ENCODE measurements at regions not wholly inside any gene's neighbourhood (a gene's known extent, or its start where the extent isn't known, plus 50 kb on each side); places are given as distances from the start of the nearest gene placed in this dataset.
"Not testable (repeated sequence)": the region's sequence is repeated elsewhere in the genome, so short reads cannot be mapped to it uniquely, and the experiment has no call there.

DNA sequence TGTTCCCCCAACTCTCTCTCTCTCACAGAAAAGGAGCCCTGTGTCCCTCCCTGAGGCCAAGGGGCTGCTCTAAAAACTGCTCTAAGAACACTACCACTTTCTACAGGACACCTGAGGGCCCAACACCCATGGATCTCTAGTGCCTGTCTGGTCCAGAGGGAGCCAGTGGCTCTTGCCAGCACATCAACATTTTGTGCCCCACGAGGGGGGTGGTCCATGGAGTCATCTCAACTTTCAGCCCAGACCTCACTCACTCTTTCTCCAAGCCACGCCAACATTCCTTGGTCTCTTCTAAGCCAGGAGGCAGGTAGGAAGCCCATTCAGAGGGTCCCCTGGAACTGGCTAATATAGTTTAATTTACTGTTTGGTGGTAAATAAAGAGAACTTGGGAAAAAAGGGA lies 469.0 kb upstream of the ZNG1F start:
- ATAC-seq; H3K36me3 ChIP-seq (ENCODE audit: control insufficient read depth, insufficient read depth, low read length); intact Hi-C loops (cut with micrococcal nuclease); H3K36me3 Mint-ChIP-seq; H3K9me3 ChIP-seq (ENCODE audit: control insufficient read depth, insufficient read depth, low read length); H3K4me3 ChIP-seq (ENCODE audit: low read length); H3K4me3 Mint-ChIP-seq; H3K27me3 ChIP-seq (ENCODE audit: control insufficient read depth, insufficient read depth, low read length); H3K4me1 ChIP-seq (ENCODE audit: control insufficient read depth, insufficient read depth, low read length); H3K9me3 Mint-ChIP-seq; DNase-seq; H3K27ac Mint-ChIP-seq; H3K27ac ChIP-seq (ENCODE audit: low read length): not testable (repeated sequence)
- 60% methylated on average over 1 of the region's 2 CpGs for WGBS (ENCODE audit: insufficient coverage)
- Mint-ChIP-seq H3K27me3 (ENCODE audit: low read depth in 2 of 2) (peaks cover 0 to 20% of the 10 kb centered on the region in 2 donors), H3K4me1 (peaks cover 13 to 17% of the 10 kb centered on the region in 2 donors)

DNA sequence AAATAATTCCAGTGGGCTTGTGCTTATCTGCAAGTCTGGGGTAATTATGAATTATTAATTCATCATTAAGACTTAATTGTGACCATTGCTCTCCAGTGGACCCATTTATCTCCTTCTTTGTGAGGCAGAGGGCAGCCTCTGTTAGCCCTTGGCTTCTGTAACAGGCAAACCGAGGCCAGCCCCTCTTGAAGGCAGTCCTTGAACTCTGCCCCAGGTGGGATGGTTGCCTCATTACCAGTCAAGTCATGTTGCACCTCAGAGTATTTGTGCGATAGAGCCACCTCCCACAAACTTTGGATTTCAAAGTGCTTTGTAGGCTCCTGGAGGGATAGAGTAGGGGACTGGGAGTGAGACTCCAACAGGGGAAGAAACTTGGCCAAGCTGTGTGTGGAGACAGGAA lies 468.0 kb upstream of the ZNG1F start:
- H3K9me3 ChIP-seq (ENCODE audit: control insufficient read depth, insufficient read depth, low read length); H3K36me3 Mint-ChIP-seq; H3K9me3 Mint-ChIP-seq; H3K4me3 Mint-ChIP-seq; DNase-seq; H3K27ac ChIP-seq (ENCODE audit: low read length); H3K4me3 ChIP-seq (ENCODE audit: low read length); ATAC-seq; H3K4me1 ChIP-seq (ENCODE audit: control insufficient read depth, insufficient read depth, low read length); H3K27ac Mint-ChIP-seq; H3K27me3 ChIP-seq (ENCODE audit: control insufficient read depth, insufficient read depth, low read length); H3K36me3 ChIP-seq (ENCODE audit: control insufficient read depth, insufficient read depth, low read length); intact Hi-C loops (cut with micrococcal nuclease): not testable (repeated sequence)
- peaks cover 0 to 20% of the 10 kb centered on the region in 2 donors for H3K27me3 Mint-ChIP-seq (ENCODE audit: low read depth in 2 of 2)
- H3K4me1 Mint-ChIP-seq, result peaks cover 13 to 17% of the 10 kb centered on the region in 2 donors
- WGBS (ENCODE audit: insufficient coverage), result 89% methylated on average over 2 of the region's 2 CpGs

DNA sequence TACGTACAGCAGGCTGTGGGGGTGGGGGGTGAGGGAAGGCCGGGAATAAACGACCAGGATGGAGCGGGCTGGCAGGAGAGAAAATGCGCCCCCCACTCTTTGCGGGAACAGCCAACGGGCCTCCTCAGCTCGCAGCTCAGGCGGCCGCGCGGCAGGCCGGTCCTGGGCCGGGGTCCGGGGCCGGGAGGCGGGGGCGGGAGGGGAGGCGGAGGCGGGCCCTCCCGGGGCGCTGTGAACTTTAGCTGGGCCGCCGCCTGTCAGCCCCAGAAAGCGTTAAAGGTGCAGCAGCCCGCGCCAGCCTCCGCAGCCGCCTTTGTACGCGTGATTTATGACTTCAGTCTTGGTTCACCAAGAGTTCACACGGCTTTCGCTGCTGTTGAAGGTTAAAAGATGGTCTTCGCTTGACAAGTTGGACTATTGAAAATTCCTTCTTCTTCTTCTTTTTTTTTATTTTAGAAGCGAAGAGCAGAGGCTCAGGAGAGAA lies 466.0 kb upstream of the ZNG1F start:
- H3K4me3 ChIP-seq (ENCODE audit: low read length); H3K27ac ChIP-seq (ENCODE audit: low read length); H3K27me3 ChIP-seq (ENCODE audit: control insufficient read depth, insufficient read depth, low read length); H3K4me1 ChIP-seq (ENCODE audit: control insufficient read depth, insufficient read depth, low read length); intact Hi-C loops (cut with micrococcal nuclease); ATAC-seq; H3K9me3 ChIP-seq (ENCODE audit: control insufficient read depth, insufficient read depth, low read length); H3K36me3 ChIP-seq (ENCODE audit: control insufficient read depth, insufficient read depth, low read length); H3K9me3 Mint-ChIP-seq; H3K36me3 Mint-ChIP-seq: not testable (repeated sequence)
- Mint-ChIP-seq H3K4me3 (peak overlapping the region; percentile 55), H3K27ac (peak overlapping the region in 1 of 2 donors; percentile 3), H3K4me1 (peaks cover 13 to 17% of the 10 kb centered on the region in 2 donors), H3K27me3 (ENCODE audit: low read depth in 2 of 2) (peaks cover 0 to 20% of the 10 kb centered on the region in 2 donors)
- DNase-seq, result peak in 1 of 2 donors; percentile 2
- WGBS (ENCODE audit: insufficient coverage), result 54% methylated on average over 8 of the region's 35 CpGs

DNA sequence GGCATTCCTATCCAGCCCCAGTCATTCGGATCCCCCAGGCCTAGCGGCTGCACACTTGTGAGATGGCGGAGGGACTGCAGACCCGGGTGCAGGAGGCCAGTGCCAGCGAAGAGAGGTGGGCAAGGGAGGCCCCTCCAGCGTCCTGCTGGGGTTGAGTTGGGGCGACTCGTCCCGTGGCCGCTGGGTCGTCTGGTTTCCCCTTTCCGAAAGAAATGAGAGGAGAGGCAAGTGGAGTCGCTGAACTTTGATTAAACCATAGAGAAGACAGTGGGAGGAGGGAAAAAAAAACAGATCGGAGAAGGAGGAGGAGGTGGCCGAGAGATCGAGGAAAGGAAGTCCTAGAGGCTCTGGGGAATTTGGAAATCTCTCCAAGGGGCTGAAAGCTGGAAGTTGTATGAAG lies 465.2 kb upstream of the ZNG1F start:
- H3K4me1 ChIP-seq (ENCODE audit: control insufficient read depth, insufficient read depth, low read length); ATAC-seq; DNase-seq; H3K9me3 Mint-ChIP-seq; H3K27me3 ChIP-seq (ENCODE audit: control insufficient read depth, insufficient read depth, low read length); H3K36me3 Mint-ChIP-seq; H3K36me3 ChIP-seq (ENCODE audit: control insufficient read depth, insufficient read depth, low read length); intact Hi-C loops (cut with micrococcal nuclease); H3K27ac ChIP-seq (ENCODE audit: low read length); H3K4me3 ChIP-seq (ENCODE audit: low read length); H3K9me3 ChIP-seq (ENCODE audit: control insufficient read depth, insufficient read depth, low read length): not testable (repeated sequence)
- H3K4me3 Mint-ChIP-seq, result peak overlapping the region; percentile 77
- H3K27ac Mint-ChIP-seq, result peak overlapping the region; percentile 3 to 68
- H3K27me3 Mint-ChIP-seq (ENCODE audit: low read depth in 2 of 2), result peaks cover 0 to 20% of the 10 kb centered on the region in 2 donors
- WGBS (ENCODE audit: insufficient coverage), result 85% methylated on average over 9 of the region's 16 CpGs
- peaks cover 13 to 17% of the 10 kb centered on the region in 2 donors for H3K4me1 Mint-ChIP-seq

DNA sequence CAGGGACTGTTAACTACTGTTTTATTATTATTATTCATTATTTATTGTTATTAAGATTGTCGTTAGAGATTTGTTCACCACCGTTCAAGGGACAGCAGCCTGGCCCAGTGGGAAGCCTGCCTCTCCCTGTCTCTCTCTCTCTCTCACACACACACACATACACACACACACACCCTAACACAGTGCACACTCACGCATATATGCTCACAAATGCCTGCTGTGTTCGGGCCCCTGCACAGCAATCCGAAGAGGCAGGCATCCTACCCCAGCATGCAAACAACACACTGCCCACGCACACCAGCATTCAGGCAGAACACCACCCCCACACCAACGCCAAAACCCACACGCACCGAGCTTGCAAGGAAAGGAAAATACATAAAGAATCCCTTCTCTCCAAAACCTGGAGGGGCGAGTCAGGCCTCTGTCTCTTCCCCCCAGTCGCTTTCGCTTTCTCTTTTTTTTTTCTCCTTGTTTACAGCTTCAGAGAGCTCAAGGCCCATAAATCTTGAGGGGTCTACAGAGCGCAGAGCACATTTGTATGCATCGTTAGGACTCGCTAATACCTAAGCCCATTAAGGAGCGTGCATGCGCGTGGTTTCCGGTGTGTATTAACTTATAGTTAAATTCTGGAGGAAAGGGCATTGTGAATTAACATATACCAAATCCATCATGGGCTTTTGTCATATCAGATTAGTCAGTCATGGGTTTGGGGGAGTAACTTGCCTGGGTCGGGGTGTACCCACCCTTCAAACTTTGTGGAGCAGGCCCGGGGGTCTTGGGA lies 464.6 kb upstream of the ZNG1F start:
- H3K27me3 ChIP-seq (ENCODE audit: control insufficient read depth, insufficient read depth, low read length); H3K4me1 ChIP-seq (ENCODE audit: control insufficient read depth, insufficient read depth, low read length); H3K9me3 ChIP-seq (ENCODE audit: control insufficient read depth, insufficient read depth, low read length); H3K36me3 Mint-ChIP-seq; H3K36me3 ChIP-seq (ENCODE audit: control insufficient read depth, insufficient read depth, low read length); H3K4me3 ChIP-seq (ENCODE audit: low read length); intact Hi-C loops (cut with micrococcal nuclease); DNase-seq; H3K9me3 Mint-ChIP-seq; ATAC-seq; H3K27ac ChIP-seq (ENCODE audit: low read length): not testable (repeated sequence)
- no CpG with 5 or more reads among the region's 21 CpGs for WGBS (ENCODE audit: insufficient coverage)
- H3K4me3 Mint-ChIP-seq, result peak overlapping the region; percentile 77
- peaks cover 0 to 16% of the 10 kb centered on the region in 2 donors for H3K27me3 Mint-ChIP-seq (ENCODE audit: low read depth in 2 of 2)
- peak overlapping the region; percentile 33 to 68 for H3K27ac Mint-ChIP-seq
- H3K4me1 Mint-ChIP-seq, result peaks cover 13 to 17% of the 10 kb centered on the region in 2 donors

DNA sequence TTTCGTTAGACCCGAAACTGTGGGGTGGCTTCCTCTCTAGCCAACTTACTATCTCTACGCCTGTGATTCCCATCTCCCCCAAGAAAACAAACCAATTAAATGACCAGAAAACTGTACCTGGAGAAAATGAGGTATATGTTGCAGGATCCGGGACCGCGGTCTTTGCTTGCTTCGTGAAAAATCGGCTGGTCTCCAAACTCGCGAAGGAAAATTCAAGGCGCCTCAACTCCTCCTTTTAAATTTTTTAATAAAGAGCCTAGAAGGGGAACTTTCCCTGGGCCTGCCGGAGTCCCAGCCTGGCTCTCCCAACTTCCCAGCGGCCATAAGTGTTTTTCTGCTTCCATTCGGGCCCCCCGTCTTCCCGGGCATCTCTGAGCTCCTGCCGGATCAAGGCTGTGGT lies 463.7 kb upstream of the ZNG1F start:
- H3K4me1 ChIP-seq (ENCODE audit: control insufficient read depth, insufficient read depth, low read length); H3K36me3 Mint-ChIP-seq; H3K4me3 Mint-ChIP-seq; H3K27me3 ChIP-seq (ENCODE audit: control insufficient read depth, insufficient read depth, low read length); H3K27ac ChIP-seq (ENCODE audit: low read length); DNase-seq; intact Hi-C loops (cut with micrococcal nuclease); H3K4me3 ChIP-seq (ENCODE audit: low read length); H3K9me3 ChIP-seq (ENCODE audit: control insufficient read depth, insufficient read depth, low read length); H3K9me3 Mint-ChIP-seq; ATAC-seq; H3K27ac Mint-ChIP-seq; H3K36me3 ChIP-seq (ENCODE audit: control insufficient read depth, insufficient read depth, low read length): not testable (repeated sequence)
- no CpG with 5 or more reads among the region's 17 CpGs for WGBS (ENCODE audit: insufficient coverage)
- peaks cover 13 to 23% of the 10 kb centered on the region in 2 donors for H3K4me1 Mint-ChIP-seq
- peaks cover 0 to 14% of the 10 kb centered on the region in 2 donors for H3K27me3 Mint-ChIP-seq (ENCODE audit: low read depth in 2 of 2)

DNA sequence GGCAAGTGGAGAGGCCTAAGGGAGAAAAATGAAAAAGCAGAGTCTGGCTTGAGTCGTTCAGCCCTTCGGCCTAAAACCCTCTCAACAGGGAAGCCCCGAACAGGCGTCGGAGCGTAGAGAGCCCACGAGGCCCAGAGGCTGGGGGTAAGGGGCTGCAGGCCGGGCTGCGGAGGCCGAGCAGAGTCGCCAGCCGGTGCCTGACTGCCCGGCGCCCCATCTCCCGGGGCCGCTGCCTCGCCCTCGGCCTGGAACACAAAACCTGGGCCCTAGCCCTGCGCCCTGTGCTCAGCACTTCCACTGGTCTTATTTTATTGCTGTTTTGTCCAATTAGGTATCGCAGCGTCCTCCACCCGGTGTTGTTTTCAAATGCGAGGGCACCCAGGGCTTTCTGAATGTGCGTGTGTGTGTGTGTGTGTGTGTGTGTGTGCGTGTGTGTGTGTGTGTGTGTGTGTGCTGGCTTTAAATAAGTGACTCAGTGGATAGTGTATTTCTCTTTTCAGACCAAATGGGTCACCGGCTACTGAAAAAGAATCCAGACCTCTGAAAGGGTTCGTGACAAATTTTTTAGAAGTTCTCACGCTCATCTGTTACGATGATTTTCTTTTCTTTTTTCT lies 463.1 kb upstream of the ZNG1F start:
- H3K9me3 Mint-ChIP-seq; intact Hi-C loops (cut with micrococcal nuclease); H3K27ac ChIP-seq (ENCODE audit: low read length); H3K36me3 Mint-ChIP-seq; DNase-seq; H3K27me3 ChIP-seq (ENCODE audit: control insufficient read depth, insufficient read depth, low read length); ATAC-seq; H3K4me3 ChIP-seq (ENCODE audit: low read length); H3K27ac Mint-ChIP-seq; H3K9me3 ChIP-seq (ENCODE audit: control insufficient read depth, insufficient read depth, low read length); H3K36me3 ChIP-seq (ENCODE audit: control insufficient read depth, insufficient read depth, low read length); H3K4me3 Mint-ChIP-seq; H3K4me1 ChIP-seq (ENCODE audit: control insufficient read depth, insufficient read depth, low read length): not testable (repeated sequence)
- peaks cover 0 to 11% of the 10 kb centered on the region in 2 donors for H3K27me3 Mint-ChIP-seq (ENCODE audit: low read depth in 2 of 2)
- WGBS (ENCODE audit: insufficient coverage), result 90% methylated on average over 14 of the region's 29 CpGs
- peaks cover 13 to 23% of the 10 kb centered on the region in 2 donors for H3K4me1 Mint-ChIP-seq
